ENCODE measurements at regions not wholly inside any gene's neighbourhood (a gene's known extent, or its start where the extent isn't known, plus 50 kb on each side); places are given as distances from the start of the nearest gene placed in this dataset.

GRCh38 chr11:71356904-71357303, 91.3 kb downstream of the DHCR7 start:
- no peak overlapping the region for H3K27ac ChIP-seq
- H3K4me2 ChIP-seq = no peak overlapping the region
- no peak for DNase-seq (ENCODE audit: low spot score)
- no peaks in the 10 kb centered on the region for H3K79me2 ChIP-seq (ENCODE audit: low read depth)
- Mint-ChIP-seq H3K4me1 (no peaks in the 10 kb centered on the region), H3K27ac (no peak overlapping the region), H3K9me3 (no peaks in the 10 kb centered on the region), H3K36me3 (no peaks in the 10 kb centered on the region), H3K4me3 (no peak overlapping the region), H3K27me3 (ENCODE audit: insufficient read depth, low read depth) (peaks cover 5% of the 10 kb centered on the region)
- no peaks in the 10 kb centered on the region for H3K27me3 ChIP-seq
- H3K9me3 ChIP-seq (ENCODE audit: low read depth) = no peaks in the 10 kb centered on the region
- no peaks in the 10 kb centered on the region for H3K36me3 ChIP-seq
- H4K20me1 ChIP-seq (ENCODE audit: low read depth) = no peaks in the 10 kb centered on the region
- TF ChIP-seq EZH2 (IDR thresholded peaks at IDR 0.05) = no peak
- TF ChIP-seq, protein P1, sequence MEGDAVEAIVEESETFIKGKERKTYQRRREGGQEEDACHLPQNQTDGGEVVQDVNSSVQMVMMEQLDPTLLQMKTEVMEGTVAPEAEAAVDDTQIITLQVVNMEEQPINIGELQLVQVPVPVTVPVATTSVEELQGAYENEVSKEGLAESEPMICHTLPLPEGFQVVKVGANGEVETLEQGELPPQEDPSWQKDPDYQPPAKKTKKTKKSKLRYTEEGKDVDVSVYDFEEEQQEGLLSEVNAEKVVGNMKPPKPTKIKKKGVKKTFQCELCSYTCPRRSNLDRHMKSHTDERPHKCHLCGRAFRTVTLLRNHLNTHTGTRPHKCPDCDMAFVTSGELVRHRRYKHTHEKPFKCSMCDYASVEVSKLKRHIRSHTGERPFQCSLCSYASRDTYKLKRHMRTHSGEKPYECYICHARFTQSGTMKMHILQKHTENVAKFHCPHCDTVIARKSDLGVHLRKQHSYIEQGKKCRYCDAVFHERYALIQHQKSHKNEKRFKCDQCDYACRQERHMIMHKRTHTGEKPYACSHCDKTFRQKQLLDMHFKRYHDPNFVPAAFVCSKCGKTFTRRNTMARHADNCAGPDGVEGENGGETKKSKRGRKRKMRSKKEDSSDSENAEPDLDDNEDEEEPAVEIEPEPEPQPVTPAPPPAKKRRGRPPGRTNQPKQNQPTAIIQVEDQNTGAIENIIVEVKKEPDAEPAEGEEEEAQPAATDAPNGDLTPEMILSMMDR (IDR thresholded peaks at IDR 0.05) = no peak
- TF ChIP-seq EZH2phosphoT487 (IDR thresholded peaks at IDR 0.05) = no peak
- H2AFZ ChIP-seq (replicated peaks) = no peak overlapping the region
- no peak overlapping the region for H3K9ac ChIP-seq
- no peaks in the 10 kb centered on the region for H3K4me1 ChIP-seq
- H3F3A ChIP-seq (ENCODE audit: low read depth) = no peaks in the 10 kb centered on the region
- no peak overlapping the region for H3K4me3 ChIP-seq

GRCh38 chr11:71356280-71356876, 91.8 kb downstream of the DHCR7 start:
- Histone ChIP-seq H3K27me3 (no peaks in the 10 kb centered on the region), H3K79me2 (ENCODE audit: low read depth) (no peaks in the 10 kb centered on the region), H3K4me1 (no peaks in the 10 kb centered on the region), H3K4me2 (no peak overlapping the region), H2AFZ (replicated peaks) (no peak overlapping the region), H3K36me3 (no peaks in the 10 kb centered on the region), H3K4me3 (no peak overlapping the region), H4K20me1 (ENCODE audit: low read depth) (no peaks in the 10 kb centered on the region), H3K9ac (no peak overlapping the region), H3K9me3 (ENCODE audit: low read depth) (no peaks in the 10 kb centered on the region), H3K27ac (no peak overlapping the region), H3F3A (ENCODE audit: low read depth) (no peaks in the 10 kb centered on the region)
- no peaks in the 10 kb centered on the region for H3K4me1 Mint-ChIP-seq
- H3K36me3 Mint-ChIP-seq = no peaks in the 10 kb centered on the region
- DNase-seq (ENCODE audit: low spot score) = no peak
- H3K27me3 Mint-ChIP-seq (ENCODE audit: insufficient read depth, low read depth) = peaks cover 5% of the 10 kb centered on the region
- H3K9me3 Mint-ChIP-seq = no peaks in the 10 kb centered on the region
- no peak overlapping the region for H3K4me3 Mint-ChIP-seq
- H3K27ac Mint-ChIP-seq = no peak overlapping the region
- TF ChIP-seq, protein P1 (IDR thresholded peaks at IDR 0.05) = no peak
- TF ChIP-seq EZH2 (IDR thresholded peaks at IDR 0.05) (no peak), EZH2phosphoT487 (IDR thresholded peaks at IDR 0.05) (no peak)

- H4K20me1 ChIP-seq (ENCODE audit: low read depth) = no peaks in the 10 kb centered on the region
- Mint-ChIP-seq H3K9me3 (no peaks in the 10 kb centered on the region), H3K4me1 (no peaks in the 10 kb centered on the region), H3K27me3 (ENCODE audit: insufficient read depth, low read depth) (peaks cover 5% of the 10 kb centered on the region), H3K27ac (no peak overlapping the region), H3K4me3 (no peak overlapping the region), H3K36me3 (no peaks in the 10 kb centered on the region)
- H3K4me2 ChIP-seq = no peak overlapping the region
- H3K79me2 ChIP-seq (ENCODE audit: low read depth) = no peaks in the 10 kb centered on the region
- no peaks in the 10 kb centered on the region for H3K36me3 ChIP-seq
- H3K27ac ChIP-seq = no peak overlapping the region
- H3K27me3 ChIP-seq = no peaks in the 10 kb centered on the region
- no peak overlapping the region for H3K4me3 ChIP-seq
- no peaks in the 10 kb centered on the region for H3K4me1 ChIP-seq
- no peak overlapping the region for H3K9ac ChIP-seq
- no peaks in the 10 kb centered on the region for H3F3A ChIP-seq (ENCODE audit: low read depth)
- H3K9me3 ChIP-seq (ENCODE audit: low read depth) = no peaks in the 10 kb centered on the region
- no peak overlapping the region for H2AFZ ChIP-seq (replicated peaks)
- no peak for DNase-seq (ENCODE audit: low spot score)
- TF ChIP-seq EZH2phosphoT487 (IDR thresholded peaks at IDR 0.05) (no peak), EZH2 (IDR thresholded peaks at IDR 0.05) (no peak)
- TF ChIP-seq, protein P1 (IDR thresholded peaks at IDR 0.05) = no peak
Observed at GRCh38 chr11:71355281-71355680, 92.9 kb downstream of the DHCR7 start.
